HG03039 (cell line): ENCODE measurements at regions not wholly inside any gene's neighbourhood (a gene's known extent, or its start where the extent isn't known, plus 50 kb on each side); places are given as distances from the start of the nearest gene placed in this dataset.

Source experiments
- ATAC-seq: cut with Tn5 transposase; IDR thresholded peaks from one replicate; pipeline ENCODE4 v1.9.1; 2021; ENCODE audit warnings: mild to moderate bottlenecking, moderate library complexity; ENCODE audit not compliant: unreplicated experiment

- no peak for ATAC-seq
Observed at GRCh38 chr12:47561746-47562145, 144.1 kb downstream of the RPAP3 start.

DNA sequence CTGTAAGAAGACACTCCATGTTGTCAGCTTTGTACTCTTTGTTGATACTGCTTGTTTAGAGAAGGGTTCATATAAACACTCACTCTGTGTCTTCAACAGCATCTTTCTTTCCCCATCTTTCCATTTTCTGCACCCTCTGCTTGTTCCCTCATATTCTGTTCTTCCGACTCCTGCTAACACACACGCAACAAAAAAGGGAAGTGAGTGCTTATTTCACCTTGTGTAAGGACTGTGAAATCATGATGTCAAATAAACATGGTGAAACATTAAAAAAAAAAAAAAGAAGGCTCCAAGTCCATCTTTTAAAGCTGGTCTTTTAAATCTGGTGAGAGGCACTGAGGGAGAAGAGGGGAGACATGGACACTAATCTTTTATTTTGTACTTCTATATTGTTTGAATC is 145.4 kb downstream of the RPAP3 start:
- ATAC-seq, result no peak

DNA sequence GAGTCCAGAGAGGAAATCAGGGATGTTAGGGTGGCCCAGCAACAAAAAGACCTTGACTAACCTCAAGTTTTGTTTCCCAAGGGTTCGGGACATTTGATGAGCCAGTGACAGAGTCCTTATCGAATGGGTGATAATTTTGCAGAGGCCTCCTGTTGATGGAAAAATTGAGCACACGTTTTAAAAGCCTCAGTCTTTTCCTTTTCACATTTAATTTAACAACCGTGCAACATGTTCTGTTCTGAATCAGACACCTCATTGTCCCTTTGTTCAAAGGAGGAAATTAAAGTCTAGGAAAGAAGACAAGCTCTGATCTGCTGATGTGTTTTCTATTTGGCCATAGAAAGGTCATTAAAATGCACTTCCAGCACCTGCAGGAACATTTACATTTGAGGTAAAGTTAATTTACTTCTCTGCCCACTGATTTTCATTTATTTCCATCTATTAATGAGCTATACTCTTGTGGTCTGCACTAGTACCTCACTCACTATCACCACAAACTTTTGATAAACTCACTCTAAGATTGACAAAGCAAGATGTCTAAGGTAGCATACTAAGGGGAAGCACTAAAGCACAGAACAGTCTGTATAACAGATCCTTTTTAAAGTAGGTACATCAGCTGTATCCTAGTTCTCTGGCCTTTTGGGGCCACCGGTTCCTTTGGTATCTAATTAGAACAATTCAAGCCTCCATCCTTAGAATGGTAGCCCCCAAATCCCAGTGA is 147.0 kb downstream of the RPAP3 start:
- no peak for ATAC-seq

DNA sequence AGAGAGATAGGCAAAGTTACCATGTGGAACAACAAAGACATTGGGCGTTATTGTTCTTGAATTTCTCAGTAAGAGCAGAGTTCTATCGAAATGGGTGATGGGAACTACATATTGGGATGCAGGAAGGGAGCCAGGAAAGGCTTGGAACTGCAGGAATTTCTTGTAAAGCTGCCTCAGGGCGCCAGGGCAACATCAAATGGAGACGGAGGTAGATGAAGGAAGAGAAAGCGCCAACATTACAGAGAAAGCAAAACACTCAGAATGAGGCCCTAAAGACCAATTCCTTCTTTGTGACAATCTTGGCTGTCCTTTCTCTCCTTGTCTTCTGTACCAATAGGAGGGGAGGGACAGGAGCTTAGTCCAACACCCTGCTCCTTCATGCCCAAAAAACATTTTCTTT is 148.4 kb downstream of the RPAP3 start:
- ATAC-seq, result no peak

- no peak for ATAC-seq
Observed at GRCh38 chr12:47556261-47557030, 149.4 kb downstream of the RPAP3 start.

GRCh38 chr12:47554046-47554653 is 151.7 kb downstream of the RPAP3 start:
- ATAC-seq, result no peak

- ATAC-seq, result no peak
Observed at GRCh38 chr12:47553266-47553665, 152.6 kb downstream of the RPAP3 start.

- ATAC-seq, result no peak
Observed at GRCh38 chr12:47551426-47551851, 154.4 kb downstream of the RPAP3 start.

DNA sequence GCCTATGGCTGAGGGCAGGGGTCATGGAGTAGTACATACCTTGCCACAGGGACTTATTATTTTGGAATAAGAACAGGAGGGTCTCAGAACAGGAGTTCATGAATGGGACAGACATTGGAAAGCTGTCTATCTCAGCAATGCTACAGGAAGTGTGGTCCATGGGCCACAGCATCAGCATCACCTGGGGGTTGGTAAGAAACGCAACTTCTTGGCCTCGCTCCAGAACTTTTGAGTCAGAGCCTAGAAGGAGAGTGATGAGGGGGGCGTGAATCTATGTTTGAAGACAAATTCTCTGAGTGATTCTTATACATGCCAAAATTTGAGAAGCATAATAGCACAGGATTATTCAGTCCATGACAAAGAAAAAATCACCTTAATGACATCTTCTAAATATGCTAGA is 156.6 kb downstream of the RPAP3 start:
- ATAC-seq, result no peak

DNA sequence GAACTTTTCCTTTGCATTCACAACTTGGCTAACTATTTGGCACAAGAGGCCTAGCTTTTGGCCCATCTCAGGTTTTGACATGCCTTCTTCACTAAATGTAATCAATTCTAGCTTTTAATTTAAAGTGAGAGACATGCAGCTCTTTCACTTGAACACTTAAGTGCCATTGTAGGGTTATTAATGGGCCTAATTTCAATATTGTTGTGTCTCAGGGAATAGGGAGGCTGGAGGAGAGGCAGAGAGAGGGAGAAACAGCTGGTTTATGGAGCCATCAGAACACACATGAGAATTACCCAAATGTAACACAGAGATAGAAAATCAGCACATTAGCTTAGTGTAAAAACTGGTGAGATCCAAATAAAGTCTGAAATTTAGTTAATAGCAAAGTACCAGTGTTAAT is 157.4 kb downstream of the RPAP3 start:
- no peak for ATAC-seq

DNA sequence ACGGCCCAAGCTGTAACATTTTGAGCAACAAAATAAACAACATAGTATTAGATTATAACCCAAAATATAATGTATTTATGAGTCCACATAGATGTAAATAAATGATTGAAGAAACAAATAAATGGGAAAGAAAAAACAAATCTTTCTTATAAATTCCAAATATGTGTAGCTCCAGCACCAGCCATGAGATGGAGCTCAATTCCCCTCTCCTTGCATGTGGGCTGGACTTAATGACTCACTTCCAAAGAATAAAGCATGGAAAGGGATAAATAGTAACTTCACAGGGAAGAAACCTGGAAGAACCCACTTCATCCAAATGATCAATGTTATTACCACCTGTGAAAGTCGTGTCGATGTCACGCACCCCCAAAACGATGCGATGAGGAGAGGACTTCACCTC is 158.8 kb downstream of the RPAP3 start:
- no peak for ATAC-seq

- no peak for ATAC-seq
Observed at GRCh38 chr12:47545938-47546609, 159.8 kb downstream of the RPAP3 start.

GRCh38 chr12:47534695-47535094 is 171.1 kb downstream of the RPAP3 start:
- ATAC-seq, result no peak

DNA sequence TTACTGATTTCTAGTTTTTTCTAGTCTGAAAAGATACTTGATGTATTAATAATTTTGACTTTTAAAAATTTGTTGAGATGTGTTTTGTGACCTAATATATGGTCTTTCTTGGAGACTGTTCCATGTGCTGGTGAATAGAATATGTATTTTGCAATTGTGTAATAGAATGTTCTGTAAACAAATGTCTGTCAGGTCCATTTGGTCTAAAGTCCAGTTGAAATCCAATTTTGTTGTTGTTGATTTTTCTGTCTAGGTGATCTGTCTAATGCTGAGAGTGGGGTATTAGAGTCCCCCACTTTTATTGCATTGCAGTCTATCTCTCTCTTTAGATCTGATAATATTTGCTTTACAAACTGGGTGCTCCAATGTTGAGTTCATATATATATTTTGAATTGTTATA is 175.8 kb downstream of the RPAP3 start:
- no peak for ATAC-seq

DNA sequence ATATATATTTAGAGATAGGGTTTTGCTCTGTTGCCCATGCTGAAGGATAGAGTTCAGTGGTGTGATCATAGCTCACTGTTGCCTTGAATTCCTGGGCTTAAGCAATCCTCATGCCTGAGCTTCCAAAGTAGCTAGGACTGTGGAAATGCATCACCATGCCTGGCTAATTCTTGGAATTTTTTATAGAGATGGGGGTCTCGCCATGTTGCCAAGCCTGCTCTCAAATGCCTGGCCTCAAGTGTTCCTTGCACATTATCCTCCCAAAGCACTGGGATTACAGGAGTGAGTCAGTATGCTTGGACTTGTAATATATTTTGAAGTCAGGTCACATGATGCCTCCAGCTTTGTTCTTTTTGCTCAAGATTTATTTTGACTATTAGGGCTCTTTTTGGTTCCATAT is 178.0 kb downstream of the RPAP3 start:
- ATAC-seq, result no peak

DNA sequence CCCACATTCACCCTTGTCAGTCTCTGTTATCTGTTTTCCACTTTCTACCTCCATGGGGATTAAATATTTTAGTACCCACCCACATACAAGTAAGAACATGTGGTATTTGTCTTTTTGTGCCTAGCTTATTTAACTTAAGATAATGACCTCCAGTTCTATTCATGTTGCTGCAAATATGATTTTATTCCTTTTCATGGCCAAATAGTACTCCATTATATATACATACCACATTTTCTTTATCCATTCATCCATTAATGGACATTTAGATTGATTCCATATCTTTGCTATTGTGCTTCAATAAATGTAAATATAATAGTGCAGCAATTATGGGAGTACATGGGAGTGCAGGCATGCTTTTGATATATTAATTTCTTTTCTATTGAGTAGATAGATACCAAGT is 185.8 kb downstream of the RPAP3 start:
- ATAC-seq, result no peak

GRCh38 chr12:47517122-47517521 is 188.7 kb downstream of the RPAP3 start:
- ATAC-seq, result no peak

GRCh38 chr12:47509398-47509851 is 196.4 kb downstream of the RPAP3 start:
- no peak for ATAC-seq

DNA sequence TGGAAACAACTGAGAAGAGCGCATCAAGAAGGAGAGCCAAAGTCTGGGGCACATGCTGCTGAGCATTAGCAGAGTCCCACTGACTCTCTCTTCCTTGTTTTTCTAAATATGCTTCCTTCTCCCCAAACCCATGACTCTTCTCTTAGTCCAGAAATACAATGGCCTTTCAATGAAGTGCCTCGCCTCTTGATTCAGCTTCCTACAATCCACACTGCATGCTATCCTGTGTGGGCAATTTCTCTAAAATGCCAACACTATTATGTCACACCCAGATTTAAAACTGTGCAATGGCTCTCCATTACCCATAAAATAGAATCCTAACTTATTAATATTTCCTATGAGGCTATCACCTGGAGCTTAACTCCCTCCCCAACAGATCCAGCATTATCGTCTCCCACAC is 198.6 kb downstream of the RPAP3 start:
- ATAC-seq, result no peak

GRCh38 chr12:47504775-47505446 is 200.9 kb downstream of the RPAP3 start:
- no peak for ATAC-seq

DNA sequence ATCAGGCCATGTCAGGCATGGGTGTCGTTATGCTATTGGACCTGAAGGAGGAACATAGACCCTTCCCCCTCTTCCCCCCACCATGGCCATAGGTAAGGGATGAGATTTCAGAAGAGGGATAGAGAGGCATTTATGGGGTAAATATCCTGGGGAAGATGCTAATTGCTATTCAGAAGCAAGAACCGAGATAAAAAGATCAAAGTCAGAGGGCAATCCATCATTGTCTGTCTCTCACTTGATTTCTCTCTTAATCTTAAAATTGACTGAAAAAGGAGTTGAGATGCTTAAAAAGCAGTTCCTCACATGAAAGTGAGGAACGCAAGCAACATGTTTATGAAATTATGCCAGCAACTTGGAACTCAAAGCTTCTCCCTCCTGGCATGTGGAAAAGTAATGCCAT is 212.0 kb downstream of the RPAP3 start:
- no peak for ATAC-seq
